Astrocyte of the spinal cord (primary cell): ENCODE measurements at regions not wholly inside any gene's neighbourhood (a gene's known extent, or its start where the extent isn't known, plus 50 kb on each side); places are given as distances from the start of the nearest gene placed in this dataset.
A peak's percentile ranks its signal among the peaks of the same experiment; 100 is the strongest.

Source experiments
- DNase-seq: peaks from one replicate; pipeline ENCODE4 v3.0.0; 2011; ENCODE audit warnings: low read depth, low spot score
- H3K4me3 ChIP-seq: 2 replicates; pipeline ENCODE4 v1.5.1; 2011; ENCODE audit warnings: low read depth, mild to moderate bottlenecking, low read length, moderate library complexity
- CTCF ChIP-seq: IDR thresholded peaks from 2 replicates; pipeline ENCODE4 v1.5.1; 2012; ENCODE audit warnings: low read depth, mild to moderate bottlenecking, low read length, inconsistent platforms
- in situ Hi-C: cut with HindIII; loops from 2 replicates; pipeline ENCODE4 v1.10.0; 2017; ENCODE audit warnings: low sequenced_read_pairs

GRCh38 chr3:197352382-197352781 is 54.0 kb upstream of the DLG1 start:
- TF ChIP-seq CTCF = no peak
- peak; percentile 70 for DNase-seq
- in situ Hi-C loops = no loop called here
- no peak overlapping the region for H3K4me3 ChIP-seq

DNA sequence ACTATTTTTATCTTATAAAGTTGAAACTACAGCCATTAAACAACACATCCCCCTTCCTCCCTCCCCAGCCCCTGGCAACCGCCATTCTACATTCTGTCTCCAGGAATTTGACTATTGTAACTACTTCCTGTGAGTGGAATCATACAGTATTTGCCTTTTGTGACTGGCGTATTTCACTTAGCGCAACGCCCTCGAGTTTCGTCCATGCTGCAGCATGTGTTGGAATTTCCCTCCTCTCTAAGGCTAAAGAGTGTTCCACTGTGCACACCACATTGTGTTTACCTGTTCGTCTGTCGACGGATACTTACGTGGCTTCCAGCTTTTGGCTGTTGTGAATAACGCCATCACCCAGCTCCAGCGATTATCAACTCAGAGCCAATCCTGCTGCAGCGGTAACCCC is 52.0 kb upstream of the DLG1 start:
- no peak for DNase-seq
- H3K4me3 ChIP-seq = no peak overlapping the region
- in situ Hi-C loops = no loop called here
- TF ChIP-seq CTCF = no peak

DNA sequence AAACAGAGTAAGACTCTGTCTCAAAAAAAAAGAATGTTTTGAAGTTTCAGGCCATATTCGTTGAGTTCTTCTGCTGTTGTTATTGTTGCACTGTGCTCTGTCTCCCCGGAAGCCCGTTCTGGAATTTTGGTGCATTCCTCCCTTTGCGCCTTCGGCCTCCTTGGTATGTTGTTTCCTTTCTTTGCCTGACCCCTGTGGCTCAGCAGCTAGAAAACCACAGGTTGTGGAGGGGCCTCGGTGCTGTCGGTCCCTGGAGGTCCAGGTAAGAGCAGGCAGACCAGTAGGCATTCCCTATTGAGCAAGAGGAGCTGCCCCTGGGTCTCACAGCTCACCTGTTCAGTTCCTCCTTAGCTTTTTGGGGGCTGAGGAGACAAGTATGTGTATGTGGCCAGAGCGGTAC is 51.0 kb upstream of the DLG1 start:
- no peak overlapping the region for H3K4me3 ChIP-seq
- in situ Hi-C loops = no loop called here
- DNase-seq = peak; percentile 39
- TF ChIP-seq CTCF = no peak
